HG03521 (cell line): ENCODE measurements at regions not wholly inside any gene's neighbourhood (a gene's known extent, or its start where the extent isn't known, plus 50 kb on each side); places are given as distances from the start of the nearest gene placed in this dataset.

Source experiments
- ATAC-seq: cut with Tn5 transposase; IDR thresholded peaks from one replicate; pipeline ENCODE4 v1.9.1; 2021; ENCODE audit warnings: mild to moderate bottlenecking, moderate library complexity; ENCODE audit not compliant: unreplicated experiment

DNA sequence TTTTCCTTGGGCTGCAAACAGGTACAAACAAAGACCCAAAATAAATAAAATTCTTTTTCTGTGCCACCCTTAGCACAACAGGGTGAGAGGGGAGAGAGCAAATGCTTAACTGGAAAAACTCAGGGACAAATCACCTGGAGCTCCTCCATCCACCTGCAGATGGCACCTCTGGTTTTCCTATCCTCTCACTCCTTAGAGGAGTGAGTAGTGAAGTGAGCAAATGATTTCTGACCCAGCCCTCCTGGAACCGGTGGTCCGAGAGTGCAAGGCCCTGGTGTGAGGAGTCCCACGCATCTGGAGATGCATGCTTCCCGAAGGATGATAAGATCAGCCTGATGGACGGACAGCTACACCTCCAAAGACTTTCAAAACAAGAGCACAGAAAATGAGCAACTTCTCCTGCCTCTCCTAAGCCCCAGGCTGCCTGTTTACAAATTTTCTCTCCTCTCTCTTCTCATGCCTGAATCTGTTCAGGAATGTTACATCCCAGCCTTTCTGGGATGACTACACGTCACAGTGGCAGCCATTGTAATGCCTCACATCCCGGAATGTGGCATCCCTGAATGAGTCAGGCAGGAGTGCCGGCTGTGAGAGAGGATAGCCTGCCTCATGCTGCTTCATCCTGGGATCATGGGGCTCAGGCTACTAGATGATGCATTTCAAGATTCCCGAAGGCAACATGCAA is 86.4 kb downstream of the ADRB2 start:
- no peak for ATAC-seq

GRCh38 chr5:148913493-148913892 is 87.1 kb downstream of the ADRB2 start:
- ATAC-seq: no peak

DNA sequence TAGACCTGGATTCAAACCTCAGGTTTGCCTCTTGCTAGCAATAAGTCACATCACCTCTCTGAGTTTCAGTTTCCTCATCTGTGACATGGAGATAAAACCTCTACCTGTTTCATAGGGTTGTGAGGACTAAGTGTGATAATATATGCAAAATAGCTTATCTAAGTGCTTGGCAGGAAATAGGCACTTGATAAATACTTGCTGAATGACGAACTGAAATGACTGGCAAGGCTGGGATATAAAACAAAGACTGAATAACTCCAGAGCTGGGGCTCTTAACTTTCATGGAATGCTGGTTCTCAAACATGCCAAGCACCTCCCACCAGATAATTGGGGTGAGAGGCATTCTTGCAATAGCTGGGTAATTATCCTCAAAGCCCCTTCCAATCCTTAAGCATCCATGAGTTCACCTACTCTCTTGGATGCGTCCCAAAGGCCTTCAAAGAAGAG is 87.6 kb downstream of the ADRB2 start:
- no peak for ATAC-seq

DNA sequence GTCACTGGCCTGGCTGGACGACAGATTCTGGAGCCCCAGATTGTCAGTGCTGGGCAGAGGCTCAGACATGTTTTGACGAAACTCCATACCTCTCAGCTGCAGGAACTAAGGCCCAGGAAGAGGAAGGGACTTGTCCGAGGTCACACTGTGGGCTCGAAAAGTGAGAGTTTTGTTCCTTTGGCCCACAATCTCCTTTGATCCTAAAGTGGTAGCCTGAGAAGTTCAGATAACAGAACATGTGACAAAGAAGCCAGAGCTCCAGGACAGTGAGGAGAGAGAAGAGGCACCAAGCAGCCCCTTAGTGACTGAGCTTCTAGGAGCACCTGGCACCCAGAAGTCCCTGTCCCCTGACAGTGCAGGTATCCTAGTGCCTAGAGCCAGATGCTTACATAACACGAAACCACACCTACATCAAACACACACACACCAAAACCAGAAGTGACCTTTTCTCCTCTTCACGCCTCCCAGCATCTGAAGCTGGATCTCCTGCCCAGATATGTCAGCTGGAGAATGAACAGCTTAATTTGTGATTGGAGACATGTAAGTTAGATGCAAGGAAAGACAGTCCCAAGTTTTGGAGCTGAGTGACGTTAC is 88.9 kb downstream of the ADRB2 start:
- no peak for ATAC-seq

GRCh38 chr5:148920646-148921288 is 94.4 kb downstream of the ADRB2 start:
- no peak for ATAC-seq

- no peak for ATAC-seq
These were observed 94.9 kb downstream of the ADRB2 start for GRCh38 chr5:148921350-148921749.

DNA sequence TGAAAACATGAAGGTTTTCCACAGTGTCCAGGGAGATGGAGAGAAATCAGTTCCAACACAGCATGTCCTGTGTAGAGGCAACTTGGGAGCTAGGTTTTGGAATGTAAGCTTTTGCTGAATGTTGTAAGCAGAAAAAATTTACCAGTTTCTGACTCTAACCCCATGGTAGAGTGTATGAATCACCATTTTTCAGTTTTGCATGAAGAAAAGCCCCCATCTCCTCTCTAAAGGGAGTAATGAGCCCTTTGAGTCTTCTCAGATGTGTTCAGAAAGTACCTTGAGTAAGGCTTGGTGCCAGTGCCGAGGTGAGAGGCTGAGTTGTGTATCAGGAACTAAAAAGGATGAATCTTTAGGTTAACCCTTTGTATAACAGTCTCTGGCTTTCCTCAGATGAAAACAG is 96.2 kb downstream of the ADRB2 start:
- peak; percentile 51 for ATAC-seq

- no peak for ATAC-seq
These were observed 96.6 kb downstream of the ADRB2 start for GRCh38 chr5:148923023-148923422.

- ATAC-seq: no peak
These were observed 98.4 kb downstream of the ADRB2 start for GRCh38 chr5:148924817-148925216.

GRCh38 chr5:148926207-148926606 is 99.8 kb downstream of the ADRB2 start:
- ATAC-seq: no peak

- ATAC-seq: no peak
These were observed 101.0 kb downstream of the ADRB2 start for GRCh38 chr5:148927307-148927946.

DNA sequence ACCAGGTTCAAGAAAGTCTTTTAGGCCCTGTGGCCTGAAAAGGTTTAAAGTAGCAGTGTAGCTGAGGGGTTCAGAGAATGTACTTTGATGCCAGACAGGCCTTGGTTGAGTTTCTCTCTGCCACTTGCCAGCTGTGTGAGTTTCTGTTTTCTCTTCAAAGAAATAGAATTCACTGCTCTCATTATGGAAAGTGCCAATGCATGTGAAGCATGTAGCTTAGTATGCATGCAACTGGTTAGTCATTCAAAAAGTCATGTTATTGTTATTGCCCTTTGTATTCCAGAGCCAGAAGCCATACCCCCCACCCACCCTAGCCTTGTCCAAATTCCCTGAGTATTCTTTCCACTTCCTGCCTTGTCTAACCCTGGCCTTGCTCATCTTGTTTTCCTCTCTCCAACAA is 101.7 kb downstream of the ADRB2 start:
- ATAC-seq: no peak

DNA sequence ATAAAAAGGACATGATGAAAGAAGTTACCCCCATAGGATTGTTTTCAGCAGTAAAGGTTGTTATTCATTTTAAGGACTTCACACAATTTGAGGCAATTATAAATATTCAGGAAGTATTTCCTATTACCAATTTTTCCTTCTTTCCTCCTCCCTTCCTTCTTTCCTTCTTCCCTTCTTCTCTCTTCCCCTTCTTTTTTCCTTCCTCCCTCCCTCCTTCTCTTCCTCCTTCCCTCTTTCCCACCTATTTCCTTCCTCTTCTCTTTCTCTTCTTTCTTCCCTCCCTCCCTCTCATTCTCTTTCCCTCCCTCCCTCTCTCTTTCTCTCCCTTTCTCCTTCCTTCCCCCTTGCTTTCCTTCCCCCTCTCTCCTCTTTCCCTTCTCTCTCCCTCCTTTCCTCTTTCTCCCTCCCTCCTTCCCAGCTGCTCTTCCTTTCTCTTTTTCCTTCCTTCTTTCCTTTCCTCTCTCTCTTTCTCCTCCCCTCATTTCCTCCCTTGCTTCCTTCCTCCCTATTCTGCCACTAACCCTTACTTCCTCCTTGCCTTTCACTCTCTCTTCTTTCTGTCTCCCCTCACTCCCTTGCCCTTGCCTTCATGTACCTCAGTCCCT is 105.1 kb downstream of the ADRB2 start:
- ATAC-seq: no peak

DNA sequence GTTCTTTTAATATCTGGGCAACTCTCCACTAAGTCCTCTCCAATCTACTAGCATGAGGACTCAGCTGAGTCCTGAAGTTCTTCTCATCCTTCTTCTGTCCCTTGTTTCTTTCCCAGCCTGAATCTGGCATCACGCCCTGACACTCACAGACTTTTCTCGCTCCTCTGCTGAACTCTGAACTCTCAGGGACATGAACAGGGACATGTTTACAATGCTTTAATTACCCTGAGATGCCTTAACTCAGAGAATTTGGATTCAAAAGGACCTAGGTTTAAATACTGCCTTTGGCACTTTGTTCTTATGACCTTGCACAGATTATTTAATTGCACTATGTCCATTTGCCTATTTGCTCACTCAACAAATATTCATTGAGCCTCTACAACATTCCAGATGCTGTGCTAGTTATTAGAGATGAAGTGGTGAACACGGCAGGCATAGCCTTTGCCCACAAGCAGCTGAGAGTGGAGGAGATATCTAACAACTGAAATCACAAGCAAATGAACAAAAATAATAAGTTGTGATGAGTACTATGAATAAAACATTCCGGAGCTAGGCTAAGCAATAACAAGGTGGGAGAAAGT is 106.0 kb downstream of the ADRB2 start:
- ATAC-seq: no peak

GRCh38 chr5:148933903-148934432 is 107.6 kb downstream of the ADRB2 start:
- ATAC-seq: no peak

GRCh38 chr5:148934895-148935400 is 108.5 kb downstream of the ADRB2 start:
- ATAC-seq: no peak

DNA sequence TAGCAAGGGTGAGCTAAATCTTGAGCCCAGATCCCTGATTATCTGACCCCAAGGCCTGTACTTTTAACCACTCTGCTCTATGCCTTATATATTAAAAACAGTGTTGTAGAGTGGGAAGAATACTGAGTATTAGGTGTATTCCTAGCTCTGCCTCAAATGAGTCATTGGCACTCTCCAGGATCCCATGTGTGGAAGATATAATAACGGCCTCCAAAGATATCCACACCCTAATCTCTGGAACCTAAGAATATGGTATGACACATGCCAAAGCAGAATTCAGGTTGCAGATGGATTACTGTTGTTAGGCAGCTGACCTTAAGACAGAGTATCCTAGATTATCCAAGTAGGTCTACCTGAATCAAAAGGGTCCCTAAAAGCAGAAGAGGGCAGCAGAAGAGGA is 110.8 kb downstream of the ADRB2 start:
- ATAC-seq: no peak

GRCh38 chr5:148937830-148938521 is 111.6 kb downstream of the ADRB2 start:
- no peak for ATAC-seq

DNA sequence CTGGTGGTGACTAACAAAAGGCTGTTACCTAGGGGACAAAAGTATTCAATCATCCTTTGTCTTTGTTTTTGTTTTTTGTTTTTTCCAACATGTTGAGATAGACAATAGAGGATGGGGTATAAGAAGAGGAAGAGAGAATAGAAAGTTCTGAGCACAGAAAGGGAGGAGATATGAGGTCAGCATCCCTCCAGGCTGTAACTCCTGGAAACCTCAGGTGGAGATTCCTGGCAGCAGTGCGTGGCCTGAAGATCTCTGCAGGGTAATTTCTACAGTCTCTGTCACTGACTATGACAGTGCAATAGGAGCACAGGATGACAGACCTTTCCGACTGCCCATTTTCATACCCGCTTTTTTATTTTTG is 112.1 kb downstream of the ADRB2 start:
- ATAC-seq: no peak

GRCh38 chr5:148939676-148940075 is 113.3 kb downstream of the ADRB2 start:
- no peak for ATAC-seq
